ENCODE measurements at regions not wholly inside any gene's neighbourhood (a gene's known extent, or its start where the extent isn't known, plus 50 kb on each side); places are given as distances from the start of the nearest gene placed in this dataset.
"Not testable (repeated sequence)": the region's sequence is repeated elsewhere in the genome, so short reads cannot be mapped to it uniquely, and the experiment has no call there.

DNA sequence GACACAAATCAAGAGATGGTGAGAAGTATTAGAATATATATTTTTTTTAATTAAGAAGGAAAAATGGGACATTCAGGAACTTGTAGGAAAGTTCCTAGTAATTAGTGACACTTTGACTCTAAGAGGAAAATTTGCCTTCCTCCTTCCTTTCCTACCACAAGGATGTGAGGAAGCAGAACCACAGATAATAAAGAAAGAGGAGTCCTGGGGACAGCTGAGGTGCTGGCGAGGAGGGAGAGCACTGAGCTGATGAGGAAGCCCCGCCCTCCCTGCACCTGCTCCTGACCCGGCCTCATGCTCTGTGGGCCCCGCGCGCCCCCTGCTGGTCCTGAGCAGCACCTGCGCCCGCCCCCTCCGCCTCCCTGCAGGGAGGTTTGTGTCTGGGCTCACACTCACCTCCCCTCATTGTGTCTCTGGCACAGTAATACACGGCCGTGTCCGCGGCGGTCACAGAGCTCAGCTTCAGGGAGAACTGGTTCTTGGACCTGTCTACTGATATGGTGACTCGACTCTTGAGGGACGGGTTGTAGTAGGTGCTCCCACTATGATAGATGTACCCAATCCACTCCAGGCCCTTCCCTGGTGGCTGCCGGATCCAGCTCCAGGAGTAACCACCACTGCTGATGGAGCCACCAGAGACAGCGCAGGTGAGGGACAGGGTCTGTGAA is 822.6 kb downstream of the TMEM121 start:
- DNase-seq, result not testable (repeated sequence)

DNA sequence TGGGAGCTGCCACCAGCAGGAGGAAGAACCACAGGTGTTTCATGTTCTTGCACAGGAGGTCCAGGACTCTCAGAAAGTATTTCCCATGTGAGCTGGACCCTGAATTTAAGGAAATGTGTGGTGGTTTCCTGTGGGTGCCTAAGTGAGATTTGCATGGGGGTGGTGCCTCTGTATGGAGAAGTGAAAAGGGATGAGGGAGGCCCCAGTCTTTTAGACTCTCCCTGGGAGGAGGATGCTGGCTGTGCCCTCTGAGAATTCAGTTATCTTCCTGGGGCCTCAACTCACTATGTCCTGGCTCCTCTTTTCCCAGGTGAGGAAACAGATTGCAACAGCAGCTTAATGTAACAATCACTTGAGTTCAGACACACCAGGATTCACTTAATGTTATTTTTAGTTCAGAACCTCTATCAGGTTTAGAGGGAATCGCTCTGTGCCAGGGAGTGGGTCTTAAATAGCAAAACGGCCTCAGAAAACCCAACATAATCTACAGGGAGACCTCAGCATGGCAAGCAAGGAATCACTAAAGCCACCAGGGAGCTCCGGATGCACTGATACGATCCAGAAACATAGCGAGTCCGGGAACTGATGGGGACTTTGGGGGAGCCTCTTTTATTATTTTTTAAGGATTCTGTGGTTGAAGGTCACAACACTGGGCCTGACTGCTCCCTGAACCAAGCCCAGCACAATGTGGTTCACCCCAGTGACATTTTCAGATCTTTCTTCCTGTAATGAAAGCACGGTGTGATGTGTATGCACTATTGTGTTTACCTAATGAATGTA is 823.5 kb downstream of the TMEM121 start:
- not testable (repeated sequence) for DNase-seq

DNA sequence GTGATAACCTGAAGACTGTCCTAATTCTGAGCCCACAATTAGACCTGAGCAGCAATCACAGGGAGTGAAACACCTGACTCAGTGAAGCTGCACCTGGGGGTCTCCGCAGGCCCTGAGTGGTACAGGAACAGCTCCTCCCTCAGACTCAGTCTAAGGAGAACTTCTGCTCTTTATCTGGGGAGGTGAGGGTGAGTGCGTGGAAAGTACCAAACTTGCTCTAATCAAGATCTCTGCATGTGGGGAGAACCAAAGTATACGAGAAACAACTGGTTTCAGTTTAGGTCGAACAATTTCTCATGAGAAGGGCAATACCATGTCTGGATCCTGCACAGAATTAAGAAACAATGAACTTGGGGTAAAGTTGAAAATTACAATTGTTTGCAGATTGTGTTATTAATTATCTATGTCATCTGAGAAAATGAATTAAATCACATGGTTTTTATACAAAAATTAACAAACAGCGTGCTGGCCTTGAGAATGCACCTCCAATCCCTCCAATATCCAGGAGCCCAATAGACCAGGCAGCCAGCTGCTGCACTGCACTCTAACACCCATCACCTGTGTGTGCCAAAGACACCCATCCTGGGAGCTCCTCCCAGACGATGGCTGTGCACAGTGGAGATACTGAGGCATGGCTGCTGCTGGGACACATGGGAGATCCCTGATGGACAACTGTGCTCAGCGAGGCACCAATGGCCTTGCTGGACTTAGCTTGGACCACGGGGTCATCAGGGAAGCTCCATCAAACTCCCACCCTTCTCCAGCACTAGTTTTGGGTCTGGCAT is 828.8 kb downstream of the TMEM121 start:
- DNase-seq, result not testable (repeated sequence)

DNA sequence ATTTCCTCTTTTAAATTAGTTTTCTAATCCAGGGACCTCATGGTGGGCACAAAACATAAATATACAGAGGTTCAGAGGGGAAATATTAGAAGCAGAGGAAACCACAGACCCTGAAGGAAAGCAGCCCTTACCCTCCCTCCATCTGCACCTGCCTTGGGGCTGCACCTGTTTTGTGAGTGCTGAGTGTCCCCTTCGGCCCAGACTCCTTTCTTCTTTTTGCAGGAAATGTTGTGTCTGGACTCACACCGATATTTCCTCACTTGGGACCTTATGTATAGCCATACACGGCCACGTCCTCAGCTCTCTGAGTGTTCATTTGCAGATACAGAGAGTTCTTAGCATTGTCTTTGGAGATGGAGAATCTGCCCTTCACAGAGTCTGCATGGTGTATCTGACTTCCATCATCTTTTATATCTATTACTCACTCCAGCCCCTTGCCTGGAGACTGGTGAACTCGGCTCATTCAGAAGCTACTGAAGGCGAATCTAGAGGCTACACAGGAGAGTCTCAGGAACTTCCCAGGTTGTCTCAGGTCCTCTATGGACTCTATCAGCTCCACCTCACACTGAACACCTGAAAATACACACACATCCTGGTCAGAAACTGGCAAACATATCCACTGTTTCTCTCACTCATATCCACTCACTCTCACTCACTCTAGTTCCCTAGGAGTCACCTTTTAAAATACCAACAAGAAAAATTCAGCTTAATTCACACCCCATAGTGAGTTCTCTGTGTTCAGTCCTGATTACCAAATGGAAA is 829.7 kb downstream of the TMEM121 start:
- not testable (repeated sequence) for DNase-seq

DNA sequence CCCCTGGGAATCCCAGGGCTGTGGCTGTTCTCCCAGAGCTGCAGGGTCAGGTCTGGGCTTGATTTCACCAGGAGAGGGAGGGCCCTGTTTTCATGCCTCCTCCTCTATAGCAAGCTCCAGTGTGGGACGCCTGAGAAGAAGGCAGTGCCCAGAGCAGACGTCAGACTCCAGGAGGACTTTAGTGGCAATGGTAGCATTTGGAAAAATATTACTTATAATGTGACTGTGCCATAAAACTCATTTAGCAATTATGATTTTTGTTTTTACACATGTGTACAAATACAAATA is 830.2 kb downstream of the TMEM121 start:
- DNase-seq, result not testable (repeated sequence)

DNA sequence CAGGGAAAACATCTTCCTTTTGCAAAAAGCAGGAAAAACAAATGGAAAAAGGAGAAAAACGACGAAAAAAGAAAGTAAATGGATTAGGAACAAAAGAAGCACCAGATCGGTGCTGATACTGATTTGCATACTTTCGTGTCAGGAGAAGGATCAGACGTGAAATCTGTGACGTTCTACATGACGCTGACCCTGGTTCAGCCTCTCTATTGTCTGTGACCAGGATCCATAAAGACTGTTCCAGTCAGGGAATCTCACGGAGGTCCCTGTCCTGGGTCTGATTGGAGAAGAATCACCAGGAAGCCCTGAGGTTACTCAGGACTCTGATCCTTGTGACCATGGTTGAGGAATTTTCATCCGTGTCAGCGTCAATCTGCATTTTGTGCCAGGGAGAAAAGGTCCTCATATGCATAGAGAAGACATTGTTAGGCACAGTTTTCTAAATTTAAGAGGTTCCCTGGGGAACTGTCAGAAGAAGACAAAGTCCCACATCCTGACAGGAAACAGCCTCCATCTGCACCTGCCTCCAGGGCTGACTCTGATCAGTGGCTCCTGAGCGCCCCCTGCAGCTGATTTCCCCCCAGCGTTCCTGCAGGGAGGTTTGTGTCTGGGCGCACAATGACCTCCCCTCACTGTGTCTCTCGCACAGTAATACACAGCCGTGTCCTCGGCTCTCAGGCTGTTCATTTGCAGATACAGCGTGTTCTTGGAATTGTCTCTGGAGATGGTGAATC is 832.9 kb downstream of the TMEM121 start:
- not testable (repeated sequence) for DNase-seq

DNA sequence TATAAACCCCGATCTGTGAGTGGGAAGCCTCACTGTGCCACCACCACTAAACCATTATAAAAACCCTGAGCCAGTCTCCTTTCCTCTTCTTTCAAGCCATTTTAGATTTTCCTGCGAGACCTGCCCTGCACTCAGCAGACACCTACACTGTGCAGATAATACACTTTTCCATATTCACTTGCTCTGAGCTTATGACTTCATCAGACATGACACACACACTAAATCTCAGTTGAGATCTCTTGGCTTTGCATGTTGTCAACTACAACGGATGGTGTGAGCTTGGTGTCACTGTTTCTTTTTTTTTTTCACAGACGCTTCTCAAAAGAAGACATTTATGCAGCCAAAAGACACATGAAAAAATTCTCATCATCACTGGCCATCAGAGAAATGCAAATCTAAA is 839.0 kb downstream of the TMEM121 start:
- DNase-seq, result not testable (repeated sequence)

DNA sequence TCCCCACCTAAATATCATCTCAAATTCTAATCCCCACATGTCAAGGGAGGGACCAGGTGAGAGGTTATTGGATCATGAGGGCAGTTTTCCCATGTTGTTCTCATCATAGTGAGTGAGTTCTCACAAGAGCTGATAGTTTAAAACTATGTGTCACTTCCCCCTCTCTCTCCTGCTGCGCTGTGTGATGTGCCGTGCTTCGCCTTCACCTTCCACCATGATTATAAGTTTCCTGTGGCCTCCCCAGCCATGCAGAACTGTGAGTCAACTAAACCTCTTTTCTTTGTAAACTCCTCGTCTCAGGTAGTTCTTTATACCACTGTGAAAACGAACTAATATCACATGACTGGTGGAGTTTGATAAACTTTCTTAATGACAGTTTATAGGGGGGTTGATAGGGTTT is 839.5 kb downstream of the TMEM121 start:
- not testable (repeated sequence) for DNase-seq

DNA sequence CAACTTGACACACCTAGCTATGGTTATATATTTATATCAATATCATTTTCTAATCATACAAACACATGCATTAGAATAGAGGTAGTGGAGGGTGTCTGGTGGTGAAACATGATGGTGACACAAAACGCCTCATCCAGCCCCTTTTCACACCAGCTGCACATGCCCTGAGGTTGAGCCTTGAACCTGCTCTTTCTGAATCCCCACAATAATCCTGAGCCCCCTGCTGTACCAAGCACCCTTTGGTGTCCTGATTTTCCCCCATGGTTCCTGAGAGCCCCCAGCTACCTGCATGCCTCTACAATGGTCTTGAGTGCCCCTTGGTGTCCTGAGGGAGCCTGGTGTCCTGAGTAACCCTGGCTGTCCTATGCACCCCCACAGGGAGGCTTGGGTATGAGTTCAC is 840.6 kb downstream of the TMEM121 start:
- DNase-seq, result not testable (repeated sequence)

DNA sequence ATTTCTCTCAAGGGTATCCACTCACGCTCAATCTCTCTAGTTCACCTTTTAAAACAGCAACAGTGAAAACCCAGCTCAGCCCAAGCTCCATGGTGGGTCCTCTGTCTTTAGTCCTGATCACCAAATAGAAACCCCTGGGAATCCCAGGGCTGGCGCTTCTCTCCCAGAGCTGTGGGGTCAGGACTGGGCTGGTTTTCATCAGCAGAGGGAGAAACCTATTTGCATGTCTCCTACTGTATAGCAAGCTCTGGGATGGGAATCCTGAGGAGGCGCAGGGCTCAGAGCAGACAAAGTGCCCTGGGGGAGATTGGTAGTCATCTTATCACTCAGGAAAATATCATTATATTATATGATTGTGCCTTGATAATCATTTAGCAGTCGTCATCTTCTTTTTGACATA is 843.1 kb downstream of the TMEM121 start:
- not testable (repeated sequence) for DNase-seq

DNA sequence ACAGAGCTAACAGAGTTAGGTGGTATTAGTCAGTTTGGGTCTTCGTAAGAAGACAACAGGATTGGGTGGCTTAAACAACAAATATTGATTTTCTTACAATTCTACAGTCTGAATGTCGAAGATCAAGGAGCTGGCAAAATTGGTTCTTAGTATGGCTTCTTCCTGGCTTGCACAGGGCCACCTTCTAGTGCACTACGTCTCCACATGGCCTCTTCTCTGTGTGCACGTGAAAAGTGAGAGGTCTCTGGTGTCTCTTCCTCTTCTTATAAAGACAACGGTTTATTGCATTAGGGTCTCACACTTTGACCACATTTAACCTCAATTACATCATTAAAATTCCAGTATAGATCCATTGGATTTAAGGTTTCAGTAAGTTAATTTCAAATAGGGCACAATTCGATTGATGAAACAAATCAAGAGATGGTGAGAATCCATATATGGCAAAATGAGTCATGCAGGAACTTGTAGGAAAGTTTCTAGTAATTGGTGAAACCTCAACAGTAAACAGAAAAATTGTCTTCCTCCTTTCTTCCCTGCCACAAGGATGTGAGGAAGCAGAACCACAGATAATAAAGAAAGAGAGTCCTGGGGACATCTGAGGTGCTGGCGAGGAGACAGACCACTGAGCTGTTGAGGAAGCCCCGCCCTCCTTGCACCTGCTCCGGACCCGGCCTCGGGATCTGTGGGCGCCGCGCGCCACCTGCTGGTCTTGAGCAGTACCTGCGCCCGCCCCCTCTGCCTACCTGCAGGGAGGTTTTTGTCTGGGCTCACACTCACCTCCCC is 846.7 kb downstream of the TMEM121 start:
- DNase-seq, result peak; percentile 47

DNA sequence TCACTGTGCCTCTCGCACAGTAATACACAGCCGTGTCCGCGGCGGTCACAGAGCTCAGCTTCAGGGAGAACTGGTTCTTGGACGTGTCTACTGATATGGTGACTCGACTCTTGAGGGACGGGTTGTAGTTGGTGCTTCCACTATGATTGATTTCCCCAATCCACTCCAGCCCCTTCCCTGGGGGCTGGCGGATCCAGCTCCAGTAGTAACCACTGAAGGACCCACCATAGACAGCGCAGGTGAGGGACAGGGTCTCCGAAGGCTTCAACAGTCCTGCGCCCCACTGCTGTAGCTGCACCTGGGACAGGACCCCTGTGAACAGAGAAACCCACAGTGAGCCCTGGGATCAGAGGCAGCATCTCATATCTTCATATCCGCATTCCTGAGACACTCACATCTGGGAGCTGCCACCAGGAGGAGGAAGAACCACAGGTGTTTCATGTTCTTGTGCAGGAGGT is 847.3 kb downstream of the TMEM121 start:
- DNase-seq, result not testable (repeated sequence)

DNA sequence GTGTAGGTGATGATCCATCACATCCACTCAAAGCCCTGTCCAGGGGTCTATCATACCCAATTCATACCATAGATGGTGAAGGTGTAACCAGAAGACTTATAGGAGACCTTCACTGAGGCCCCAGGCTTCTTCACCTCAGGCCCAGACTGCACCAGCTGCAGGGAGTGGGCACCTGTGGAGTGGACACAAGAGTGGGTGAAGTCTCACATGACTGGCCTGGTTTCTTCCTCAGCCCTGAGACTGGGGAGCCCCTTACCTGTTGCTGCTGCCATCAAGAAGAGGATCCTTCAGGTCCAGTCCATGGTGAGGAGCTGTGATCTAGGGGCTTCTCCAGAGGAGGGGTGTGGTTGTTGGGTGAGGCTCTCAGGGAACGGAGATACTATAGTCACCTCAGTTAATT is 851.0 kb downstream of the TMEM121 start:
- no peak for DNase-seq

DNA sequence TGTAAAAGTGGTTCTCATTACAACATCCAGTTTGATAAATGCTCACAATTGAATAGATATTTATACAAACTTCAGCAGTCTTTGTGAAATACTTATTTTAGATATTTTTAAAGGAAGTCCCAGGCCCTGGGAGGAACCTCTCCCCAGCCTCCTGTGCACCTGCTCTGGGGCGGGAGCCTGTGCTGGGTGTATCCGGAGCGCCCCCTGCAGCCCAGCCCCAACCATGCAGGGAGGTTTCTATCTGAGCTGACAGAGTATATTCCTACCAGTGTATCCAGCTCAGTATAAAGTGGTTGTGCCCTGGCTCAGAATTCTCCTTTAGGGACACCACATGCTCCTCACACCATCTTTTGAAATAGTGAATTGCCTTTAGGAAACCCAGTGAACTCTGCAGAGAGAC is 851.8 kb downstream of the TMEM121 start:
- DNase-seq, result no peak

DNA sequence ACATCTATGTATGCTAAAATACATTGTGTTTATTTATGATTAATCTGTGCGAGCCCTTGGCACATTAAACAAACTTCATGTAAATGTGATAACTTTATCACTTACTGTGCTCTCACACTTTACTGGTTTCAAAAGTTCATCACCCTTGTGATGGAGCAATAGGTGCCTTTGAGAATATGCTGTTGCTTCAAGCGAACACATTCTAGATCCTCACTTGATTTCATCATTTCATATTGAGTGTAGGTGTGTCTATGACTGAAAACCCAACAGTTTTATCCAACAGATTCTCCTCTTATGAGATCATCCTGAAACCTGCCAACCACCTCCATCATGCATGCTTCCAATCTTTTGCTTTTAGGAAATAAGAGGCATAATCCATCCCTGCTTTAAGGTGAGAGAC is 854.4 kb downstream of the TMEM121 start:
- no peak for DNase-seq

DNA sequence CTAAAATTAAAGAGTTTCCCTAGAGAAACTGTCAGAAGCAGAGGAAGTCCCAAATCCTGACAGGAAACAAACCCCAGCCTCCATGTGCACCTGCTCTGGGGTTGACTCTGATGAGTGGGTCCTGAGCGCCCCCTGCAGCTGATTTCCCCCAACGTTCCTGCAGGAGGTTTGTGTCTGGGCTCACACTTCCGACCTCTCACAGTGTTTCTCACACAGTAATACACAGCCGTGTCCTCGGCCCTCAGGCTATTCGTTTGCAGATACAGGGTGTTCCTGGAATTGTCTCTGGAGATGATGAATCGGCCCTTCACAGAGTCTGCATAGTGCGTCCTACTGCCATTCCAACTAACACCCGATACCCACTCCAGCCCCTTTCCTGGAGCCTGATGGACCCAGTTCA is 862.8 kb downstream of the TMEM121 start:
- DNase-seq, result not testable (repeated sequence)

DNA sequence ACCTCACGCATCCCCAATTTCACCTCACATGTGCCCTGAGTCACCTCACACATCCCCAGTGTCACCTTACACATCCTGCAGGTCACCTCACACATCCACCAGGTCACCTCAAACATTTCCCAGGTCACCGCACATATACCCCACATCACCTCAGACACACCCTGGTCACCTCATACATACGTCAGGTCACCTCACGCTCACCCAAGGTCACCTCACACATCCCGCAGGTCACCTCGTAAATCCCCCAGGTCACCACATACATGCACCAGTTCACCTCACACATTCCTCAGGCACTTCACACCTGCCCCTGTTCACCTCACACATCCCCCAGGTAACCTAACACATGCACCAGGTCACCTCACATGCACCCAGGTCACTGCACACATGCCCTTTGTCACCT is 864.0 kb downstream of the TMEM121 start:
- DNase-seq, result no peak

DNA sequence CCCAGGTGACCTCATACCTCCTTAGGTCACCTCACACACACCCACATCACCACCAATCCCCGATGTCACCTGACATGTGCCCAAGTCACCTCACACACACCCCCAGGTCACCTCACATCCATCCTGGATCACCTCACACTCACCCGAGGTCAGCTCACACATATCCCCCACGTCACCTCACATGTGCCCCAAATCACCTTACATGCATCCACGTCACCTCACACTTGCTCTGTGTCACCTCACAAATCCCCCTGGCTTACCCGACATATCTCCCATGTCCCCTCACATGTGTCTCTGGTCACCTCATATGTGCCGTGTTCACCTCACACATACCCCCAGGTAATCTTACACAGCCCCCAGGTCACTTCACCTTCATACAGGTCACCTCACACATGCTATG is 864.6 kb downstream of the TMEM121 start:
- no peak for DNase-seq

DNA sequence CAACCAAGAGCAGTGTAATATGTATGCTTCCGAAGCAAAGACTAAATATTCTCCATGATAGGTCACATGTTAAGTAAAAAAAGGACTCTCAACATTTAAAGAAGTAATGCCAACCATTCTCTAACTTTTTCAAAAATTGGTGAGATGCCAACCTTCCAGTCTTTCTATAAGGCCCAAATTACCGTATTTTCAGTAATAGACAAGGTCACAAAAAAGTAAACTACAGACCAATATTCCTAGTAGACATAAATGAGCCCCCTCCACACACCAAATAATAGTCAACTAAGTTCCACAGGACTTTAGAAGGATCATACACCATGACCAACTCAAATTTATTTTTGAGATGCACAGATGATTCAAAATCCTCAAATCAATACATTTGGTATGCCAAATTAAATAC is 867.4 kb downstream of the TMEM121 start:
- DNase-seq, result no peak

DNA sequence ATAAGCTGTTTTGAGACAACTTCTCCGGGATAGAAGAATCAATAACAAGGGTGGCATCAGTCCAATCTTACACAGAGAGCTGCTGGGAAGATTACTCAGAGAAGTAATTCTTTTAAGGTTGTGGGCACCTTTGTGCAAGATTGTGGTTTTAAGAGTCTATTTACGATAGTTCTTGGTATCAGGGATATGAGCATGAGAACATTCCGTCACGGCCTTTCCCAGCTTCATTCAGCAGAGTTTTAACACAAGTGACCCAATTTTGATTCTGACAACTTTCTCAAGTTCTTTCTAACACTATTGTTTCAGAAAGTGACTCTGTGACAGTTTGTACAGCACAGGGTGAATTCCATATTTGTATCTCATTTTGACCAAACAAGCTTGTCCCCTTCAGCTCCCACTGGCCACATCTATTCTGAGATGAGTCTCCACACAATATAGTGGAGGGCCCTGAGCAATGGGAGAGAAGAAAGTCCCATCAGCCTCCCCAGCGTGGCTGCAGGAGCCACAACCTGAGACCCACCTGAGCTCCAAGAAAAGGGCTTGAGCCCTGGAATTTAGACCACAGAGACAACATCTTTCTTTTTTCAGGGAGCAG is 869.2 kb downstream of the TMEM121 start:
- no peak for DNase-seq

DNA sequence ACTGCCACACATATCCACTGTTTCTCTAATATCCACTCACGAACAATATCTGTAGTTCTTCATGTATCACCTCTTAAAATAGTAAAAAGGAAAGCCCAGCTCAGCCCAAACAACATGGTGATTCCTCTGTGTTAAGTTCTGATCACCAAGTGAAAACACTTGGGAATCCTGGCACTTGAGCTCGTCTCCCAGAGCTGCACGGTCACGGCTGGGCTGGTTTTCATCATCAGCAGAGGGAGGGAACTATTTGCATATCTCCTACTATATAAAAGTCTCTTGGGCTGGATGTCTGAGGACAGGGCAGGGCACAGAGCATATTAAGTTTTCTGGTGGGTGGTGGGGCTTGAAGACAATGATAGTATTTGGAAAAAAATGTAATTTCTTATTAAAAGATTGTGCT is 870.6 kb downstream of the TMEM121 start:
- no peak for DNase-seq
